GM12878 (cell line): ENCODE measurements at regions not wholly inside any gene's neighbourhood (a gene's known extent, or its start where the extent isn't known, plus 50 kb on each side); places are given as distances from the start of the nearest gene placed in this dataset.

Experiments
- ATAC-seq: fragments of 200-7000 bp; cut with Tn5 transposase; 3 replicates; pipeline ENCODE4 v1.9.1; 2020; ENCODE audit warnings: mild to moderate bottlenecking, moderate library complexity
- BruUV-seq: library from RNA; stranded (reverse); fragments of 400-500 nt; replicated peaks from 2 replicates; lab custom pipeline; 2021; lab: Mats Ljungman, UMichigan
- CTCF ChIA-PET: fragments of 300-600 bp; sonication (Branson Sonifier 250); formaldehyde crosslinking; extraction: SDS; loops from one replicate; lab custom pipeline; 2021; ENCODE audit warnings: inconsistent platforms; lab: Yijun Ruan, JAX
- POLR2A ChIA-PET: fragments of 350-600 bp; formaldehyde crosslinking; extraction: SDS; loops from one replicate; lab custom pipeline; 2021; ENCODE audit warnings: inconsistent platforms; lab: Charles Lee
- RAD21 ChIA-PET: fragments of 300-600 bp; sonication (Branson Sonifier 250); formaldehyde crosslinking; loops from one replicate; lab custom pipeline; 2023; ENCODE audit warnings: antibody characterized with exemption; ENCODE audit not compliant: unreplicated experiment; lab: Charles Lee
- SMC1A ChIA-PET: fragments of 300-600 bp; sonication (Branson Sonifier 250); formaldehyde crosslinking; loops from one replicate; lab custom pipeline; 2023; ENCODE audit not compliant: unreplicated experiment, uncharacterized antibody; lab: Charles Lee
- DNase-seq: peaks from one replicate; pipeline ENCODE4 v3.0.0-alpha.2; 2011; ENCODE audit warnings: low read depth, low spot score
- FAIRE-seq: peaks from 3 replicates; lab custom pipeline; 2011; peaks lifted over from hg19 to GRCh38; lab: Jason Lieb, UNC
- H2AFZ ChIP-seq: 2 replicates; pipeline ENCODE4 v1.6.0; 2011; ENCODE audit warnings: low read depth, low read length, control low read depth; ENCODE audit not compliant: control insufficient read depth
- H3K27ac ChIP-seq: 2 replicates; pipeline ENCODE4 v1.5.1; 2011; ENCODE audit warnings: control low read depth; ENCODE audit not compliant: control insufficient read depth, insufficient read depth
- H3K27me3 ChIP-seq, 2 experiments: replicated peaks in 1 of 2; 2 replicates each; pipeline versions ENCODE4 v1.6.0 to v1.6.1; 2011; ENCODE audit warnings: low read length in 1 of 2; ENCODE audit not compliant: control insufficient read depth in 2 of 2, insufficient read depth in 2 of 2
- H3K36me3 ChIP-seq, 2 experiments: 2 replicates each; pipeline ENCODE4 v1.5.1; 2011; ENCODE audit warnings: low read length in 1 of 2; ENCODE audit not compliant: control insufficient read depth in 2 of 2, insufficient read depth in 2 of 2
- H3K4me1 ChIP-seq: 2 replicates; pipeline ENCODE4 v1.6.1; 2011; ENCODE audit warnings: mild to moderate bottlenecking, low read length, moderate library complexity, mixed read lengths; ENCODE audit not compliant: control insufficient read depth, insufficient read depth
- H3K4me2 ChIP-seq: 2 replicates; pipeline ENCODE4 v1.6.0; 2011; ENCODE audit warnings: control low read depth; ENCODE audit not compliant: control insufficient read depth, insufficient read depth
- H3K4me3 ChIP-seq: fragments of 200-600 bp; sonication (generic); 2 replicates; pipeline ENCODE4 v1.5.1; 2016
- H3K79me2 ChIP-seq: 2 replicates; pipeline ENCODE4 v1.6.0; 2011; ENCODE audit warnings: low read length; ENCODE audit not compliant: control insufficient read depth, insufficient read depth
- H3K9ac ChIP-seq: 2 replicates; pipeline ENCODE4 v1.8.0; 2011; ENCODE audit warnings: low read length, control low read depth, mixed read lengths; ENCODE audit not compliant: control insufficient read depth, insufficient read depth
- H3K9me3 ChIP-seq: replicated peaks from 3 replicates; pipeline ENCODE4 v1.5.1; 2011; ENCODE audit warnings: mild to moderate bottlenecking, low read length; ENCODE audit not compliant: control insufficient read depth, insufficient read depth
- H4K20me1 ChIP-seq: 2 replicates; pipeline ENCODE4 v1.6.0; 2011; ENCODE audit not compliant: control insufficient read depth, insufficient read depth
- CTCF ChIP-seq, 3 experiments: IDR thresholded peaks in 2 of 3; conservative IDR thresholded peaks in 1 of 3; 2 replicates each; pipeline ENCODE4 v1.5.1; 2011; ENCODE audit warnings: low read depth in 3 of 3, low read length in 3 of 3, mild to moderate bottlenecking in 3 of 3, control low read depth in 2 of 3, moderate library complexity in 2 of 3, inconsistent platforms in 1 of 3, mixed read lengths in 1 of 3; ENCODE audit not compliant: control insufficient read depth in 2 of 3, insufficient read depth in 1 of 3; ENCODE audit errors: extremely low read depth in 1 of 3
- IRF4 ChIP-seq: IDR thresholded peaks from 2 replicates; pipeline ENCODE4 v1.6.1; 2011; ENCODE audit warnings: low read depth, low read length
- NFXL1 ChIP-seq: fragments of 450-650 bp; IDR thresholded peaks from 2 replicates; pipeline ENCODE4 v1.6.1; 2017; ENCODE audit warnings: antibody characterized with exemption, mild to moderate bottlenecking, borderline replicate concordance
- RAD21 ChIP-seq: IDR thresholded peaks from 2 replicates; pipeline ENCODE4 v1.6.1; 2011; ENCODE audit warnings: mild to moderate bottlenecking, low read depth, low read length, moderate library complexity; ENCODE audit not compliant: insufficient read depth
- RBBP5 ChIP-seq: fragments of 200-600 bp; sonication (generic); conservative IDR thresholded peaks from 2 replicates; pipeline ENCODE4 v1.6.1; 2016
- RFX5 ChIP-seq: IDR thresholded peaks from 2 replicates; pipeline ENCODE4 v1.6.1; 2011; ENCODE audit warnings: low read depth, low read length, improper control_type of control experiment
- SMAD5 ChIP-seq: IDR thresholded peaks from 2 replicates; pipeline ENCODE4 v1.6.1; 2016; ENCODE audit warnings: antibody characterized with exemption, low read depth
- SMC3 ChIP-seq: IDR thresholded peaks from 2 replicates; pipeline ENCODE4 v1.6.1; 2011; ENCODE audit warnings: low read length, improper control_type of control experiment, borderline replicate concordance
- SREBF2 ChIP-seq: IDR thresholded peaks from 2 replicates; pipeline ENCODE4 v1.6.1; 2012; ENCODE audit warnings: mild to moderate bottlenecking, low read length
- SRF ChIP-seq, 2 experiments: IDR thresholded peaks; 2 replicates each; pipeline ENCODE4 v1.6.1; 2011; ENCODE audit warnings: low read depth in 2 of 2, low read length in 2 of 2, mild to moderate bottlenecking in 1 of 2, moderate library complexity in 1 of 2
- WRNIP1 ChIP-seq: IDR thresholded peaks from 2 replicates; pipeline ENCODE4 v1.6.1; 2011; ENCODE audit warnings: low read depth, low read length, improper control_type of control experiment, borderline replicate concordance
- YY1 ChIP-seq: IDR thresholded peaks from 2 replicates; pipeline ENCODE4 v1.6.1; 2011; ENCODE audit warnings: low read depth, mild to moderate bottlenecking, low read length
- ZBTB33 ChIP-seq: fragments of 450-650 bp; IDR thresholded peaks from 2 replicates; pipeline ENCODE4 v1.6.1; 2017; ENCODE audit warnings: mild to moderate bottlenecking
- ZBTB4 ChIP-seq: fragments of 450-650 bp; formaldehyde crosslinking; IDR thresholded peaks from 2 replicates; pipeline ENCODE4 v1.4.0; 2022; ENCODE audit warnings: mild to moderate bottlenecking, moderate library complexity
- WGBS: methylation state at CpG from one replicate; pipeline ENCODE4 v1.1.6; 2016; ENCODE audit warnings: low lambda C conversion rate; ENCODE audit not compliant: insufficient replicate concordance, insufficient coverage; ENCODE audit errors: missing lambda C conversion rate; 5-methylcytosine and 5-hydroxymethylcytosine counted together
- in situ Hi-C: fragments of 300-500 bp; cut with MboI; formaldehyde crosslinking; loops from 9 replicates; pipeline ENCODE4 v1.14.3; 2018; ENCODE audit warnings: mixed read lengths
- intact Hi-C: fragments of 100-400 bp; cut with micrococcal nuclease; formaldehyde crosslinking; loops from one replicate; pipeline ENCODE4 v1.14.2; 2022; ENCODE audit not compliant: unreplicated experiment

DNA sequence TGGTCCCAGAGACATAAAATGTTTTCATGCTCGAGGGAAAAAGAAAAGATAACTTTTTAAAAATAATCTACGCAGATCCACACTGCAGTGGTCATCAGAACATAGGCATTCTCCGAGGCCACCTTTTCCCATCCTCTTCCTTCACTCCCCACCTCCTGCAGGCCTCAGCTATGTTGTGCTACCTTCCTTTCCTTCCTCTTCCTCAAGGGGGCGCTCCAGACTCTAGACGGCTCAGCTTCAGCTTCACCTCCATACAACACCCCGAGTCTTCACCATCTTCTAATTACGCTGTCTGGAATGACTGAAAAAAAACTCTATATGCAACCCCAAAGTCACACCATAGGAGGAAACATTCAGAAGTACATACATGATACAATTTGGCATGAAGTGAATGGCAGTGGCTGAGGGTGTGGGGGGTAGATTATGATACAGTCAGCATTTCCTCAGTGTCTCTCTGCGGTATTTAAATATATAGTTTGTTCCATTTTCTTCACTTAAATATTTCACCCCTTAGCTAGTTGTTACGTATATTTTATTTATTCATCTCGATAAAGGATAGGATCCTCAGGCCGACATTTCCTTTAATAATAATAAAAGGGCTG, 583.6 kb downstream of the IRS1 start:
- no peaks in the 10 kb centered on the region for H3K4me1 ChIP-seq
- no peak overlapping the region for H3K27ac ChIP-seq
- RAD21 ChIA-PET: interaction anchor here (0.9 to 3.3 kb wide), 8 partner anchors 15 to 586 kb away, joined by 3 to 18 read pairs (median 4); partner anchors contain the start of gene IRS1
- no peak for TF ChIP-seq SMAD5
- peak; percentile 81 for TF ChIP-seq RAD21
- no peak for TF ChIP-seq ZBTB4 (CRISPR knock-in tag)
- no peak for TF ChIP-seq NFXL1
- TF ChIP-seq IRF4: no peak
- TF ChIP-seq SRF (IDR thresholded peaks at IDR 0.05; ENCODE audit: low read depth in 2 of 2, low read length in 2 of 2): no peak
- TF ChIP-seq YY1: peak; percentile 14; the same call in 1 of the 2 replicates
- peak; percentile 56 to 64 (median 59) for TF ChIP-seq CTCF (IDR thresholded peaks at IDR 0.05 in 2 of 3, conservative IDR thresholded peaks at IDR 0.05 in 1 of 3; ENCODE audit: control insufficient read depth in 2 of 3, extremely low read depth in 1 of 3, insufficient read depth in 1 of 3, low read depth in 3 of 3, low read length in 3 of 3)
- TF ChIP-seq WRNIP1: no peak
- no peak for TF ChIP-seq RFX5
- no peak for TF ChIP-seq ZBTB33
- peak; percentile 52; the same call in 1 of the 2 replicates for TF ChIP-seq SMC3
- no peak for TF ChIP-seq SREBF2
- TF ChIP-seq RBBP5: no peak

More for the DNA sequence above, 583.6 kb downstream of the IRS1 start:
- in situ Hi-C loops: loop anchor here (25.0 kb wide), 1 partner anchor 771 kb away; no protein-coding TSS in a partner anchor
- H3K79me2 ChIP-seq: no peaks in the 10 kb centered on the region
- no peak for DNase-seq
- POLR2A ChIA-PET: no interaction called here
- CTCF ChIA-PET: interaction anchor here (0.6 to 6.9 kb wide), 29 partner anchors 8 to 1212 kb away, joined by 3 to 80 read pairs (median 3); partner anchors contain the start of gene IRS1
- no peak overlapping the region for H3K4me2 ChIP-seq
- H2AFZ ChIP-seq: no peak overlapping the region
- H3K36me3 ChIP-seq: no peaks in the 10 kb centered on the region
- no TSS peak for BruUV-seq
- no peak overlapping the region for H3K9ac ChIP-seq
- intact Hi-C loops: loop anchor here (2.0 to 5.0 kb wide), 3 partner anchors 585 to 891 kb away; no protein-coding TSS in a partner anchor
- ATAC-seq: peak; percentile 96
- WGBS: 39% methylated on average over 11 of the region's 11 CpGs
- H3K27me3 ChIP-seq: no peaks in the 10 kb centered on the region
- H4K20me1 ChIP-seq: no peaks in the 10 kb centered on the region
- FAIRE-seq: no peak
- SMC1A ChIA-PET: interaction anchor here (0.6 to 4.2 kb wide), 16 partner anchors 8 to 886 kb away, joined by 3 to 27 read pairs (median 4); no protein-coding TSS in a partner anchor
- no peak overlapping the region for H3K4me3 ChIP-seq
- no peaks in the 10 kb centered on the region for H3K9me3 ChIP-seq
